Cardiac fibroblast (primary cell): ENCODE measurements at regions not wholly inside any gene's neighbourhood (a gene's known extent, or its start where the extent isn't known, plus 50 kb on each side); places are given as distances from the start of the nearest gene placed in this dataset.

Source experiments
- DNase-seq, 2 donors: peaks; one replicate each; pipeline versions ENCODE4 v3.0.0 to v3.0.0-alpha.2; 2010; ENCODE audit warnings: low read depth in 2 of 2
- H3K4me3 ChIP-seq, 2 donors: replicated peaks in 1 of 2; 1 replicate in 1 of 2; 2 replicates in 1 of 2; pipeline ENCODE4 v1.5.1; 2011; ENCODE audit warnings: low read depth in 2 of 2, low read length in 2 of 2, mild to moderate bottlenecking in 2 of 2, moderate library complexity in 1 of 2
- TF ChIP-seq, protein P1 (sequence below): IDR thresholded peaks from one replicate; pipeline ENCODE4 v1.5.1; 2011; ENCODE audit warnings: low read depth, mild to moderate bottlenecking, low read length, inconsistent platforms

GRCh38 chr16:64499211-64499610 is 622.7 kb downstream of the CDH11 start:
- DNase-seq, result no peak
- TF ChIP-seq, protein P1, sequence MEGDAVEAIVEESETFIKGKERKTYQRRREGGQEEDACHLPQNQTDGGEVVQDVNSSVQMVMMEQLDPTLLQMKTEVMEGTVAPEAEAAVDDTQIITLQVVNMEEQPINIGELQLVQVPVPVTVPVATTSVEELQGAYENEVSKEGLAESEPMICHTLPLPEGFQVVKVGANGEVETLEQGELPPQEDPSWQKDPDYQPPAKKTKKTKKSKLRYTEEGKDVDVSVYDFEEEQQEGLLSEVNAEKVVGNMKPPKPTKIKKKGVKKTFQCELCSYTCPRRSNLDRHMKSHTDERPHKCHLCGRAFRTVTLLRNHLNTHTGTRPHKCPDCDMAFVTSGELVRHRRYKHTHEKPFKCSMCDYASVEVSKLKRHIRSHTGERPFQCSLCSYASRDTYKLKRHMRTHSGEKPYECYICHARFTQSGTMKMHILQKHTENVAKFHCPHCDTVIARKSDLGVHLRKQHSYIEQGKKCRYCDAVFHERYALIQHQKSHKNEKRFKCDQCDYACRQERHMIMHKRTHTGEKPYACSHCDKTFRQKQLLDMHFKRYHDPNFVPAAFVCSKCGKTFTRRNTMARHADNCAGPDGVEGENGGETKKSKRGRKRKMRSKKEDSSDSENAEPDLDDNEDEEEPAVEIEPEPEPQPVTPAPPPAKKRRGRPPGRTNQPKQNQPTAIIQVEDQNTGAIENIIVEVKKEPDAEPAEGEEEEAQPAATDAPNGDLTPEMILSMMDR, result no peak
- H3K4me3 ChIP-seq, result no peak overlapping the region

GRCh38 chr16:64498363-64498762 is 623.5 kb downstream of the CDH11 start:
- H3K4me3 ChIP-seq, result no peak overlapping the region
- no peak for DNase-seq
- TF ChIP-seq, protein P1, result no peak

DNA sequence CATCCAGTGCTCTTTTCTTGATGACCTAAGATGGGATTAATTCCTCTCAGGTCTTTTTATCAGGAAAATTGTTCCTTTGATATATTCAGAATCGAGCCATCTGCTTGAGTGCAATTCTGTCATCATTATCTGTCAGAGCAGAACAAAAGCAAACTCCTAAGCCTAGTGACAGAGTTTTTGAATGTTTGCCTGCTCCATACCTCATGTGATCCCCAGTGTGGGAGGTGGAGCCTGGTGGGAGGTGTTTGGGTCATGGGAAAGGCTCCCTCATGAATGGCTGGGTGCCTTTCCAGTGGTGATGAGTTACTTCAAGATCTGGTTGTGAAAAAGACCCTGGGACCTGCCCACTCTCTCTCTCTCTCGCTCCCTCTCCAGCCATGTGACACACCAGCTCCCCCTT is 628.2 kb downstream of the CDH11 start:
- H3K4me3 ChIP-seq, result no peak overlapping the region
- no peak for DNase-seq
- TF ChIP-seq, protein P1, result no peak

DNA sequence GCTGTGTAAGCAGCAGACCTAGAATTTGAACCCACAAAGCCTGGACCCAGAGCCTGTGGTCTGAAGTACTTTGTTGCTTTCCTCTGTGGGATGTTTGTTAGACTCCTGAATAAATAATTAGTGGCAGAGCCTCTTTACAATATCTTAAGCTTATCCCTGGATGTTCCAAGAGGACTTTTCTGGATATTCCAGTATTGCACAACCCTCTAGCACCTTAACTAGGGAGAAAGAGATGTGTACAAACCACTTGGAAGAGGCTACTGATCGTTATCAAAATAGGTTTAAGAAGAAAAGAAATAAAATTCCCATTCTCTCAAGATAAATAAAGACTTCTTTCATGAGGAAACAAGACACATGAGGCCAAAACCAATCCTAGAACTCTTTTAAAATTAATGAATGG is 632.4 kb downstream of the CDH11 start:
- no peak for DNase-seq
- H3K4me3 ChIP-seq, result no peak overlapping the region
- TF ChIP-seq, protein P1, result no peak

DNA sequence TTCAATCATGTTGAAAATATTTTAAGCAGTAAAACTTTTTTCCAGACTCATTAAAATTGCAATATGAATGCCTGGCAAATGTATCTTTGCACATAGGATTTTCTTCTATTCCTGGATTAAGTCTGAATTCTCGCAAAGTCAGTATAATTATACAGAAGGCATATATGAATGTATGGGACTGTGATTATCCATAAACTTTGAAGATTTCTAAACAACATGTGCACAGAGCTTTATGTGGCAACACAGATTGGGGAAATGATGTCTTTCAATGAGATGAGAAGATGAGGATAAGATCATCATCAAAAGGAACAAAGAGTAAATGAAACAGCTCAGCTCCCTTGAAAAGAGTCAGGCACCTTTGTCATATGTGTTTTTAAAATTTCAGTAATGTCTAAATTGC is 635.3 kb downstream of the CDH11 start:
- TF ChIP-seq, protein P1, result no peak
- H3K4me3 ChIP-seq, result no peak overlapping the region
- no peak for DNase-seq

DNA sequence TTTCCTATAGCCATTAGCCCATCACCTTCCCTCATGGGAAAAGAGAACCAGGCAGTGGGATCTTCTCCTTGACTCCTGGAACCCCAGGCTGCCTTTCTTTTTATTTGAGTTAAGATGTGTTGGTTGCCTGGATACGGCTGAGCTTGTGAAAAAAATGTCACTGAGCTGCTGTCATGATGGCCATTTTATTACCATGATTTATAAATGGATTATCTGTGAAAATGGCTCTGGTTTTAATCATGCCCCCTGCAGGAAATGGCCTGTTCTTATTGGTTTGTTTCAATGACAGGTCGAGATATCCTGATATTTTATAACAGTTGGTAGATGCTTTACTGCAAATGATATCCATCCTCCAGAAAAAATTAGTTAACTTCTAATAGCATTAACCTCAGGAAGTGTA is 640.4 kb downstream of the CDH11 start:
- no peak for DNase-seq
- H3K4me3 ChIP-seq, result no peak overlapping the region
- TF ChIP-seq, protein P1, result no peak

- TF ChIP-seq, protein P1, result no peak
- DNase-seq, result peak; percentile 71 to 82
- H3K4me3 ChIP-seq, result no peak overlapping the region
Measured at GRCh38 chr16:64478252-64478906, 643.5 kb downstream of the CDH11 start.
